ENCODE measurements at regions not wholly inside any gene's neighbourhood (a gene's known extent, or its start where the extent isn't known, plus 50 kb on each side); places are given as distances from the start of the nearest gene placed in this dataset.

DNA sequence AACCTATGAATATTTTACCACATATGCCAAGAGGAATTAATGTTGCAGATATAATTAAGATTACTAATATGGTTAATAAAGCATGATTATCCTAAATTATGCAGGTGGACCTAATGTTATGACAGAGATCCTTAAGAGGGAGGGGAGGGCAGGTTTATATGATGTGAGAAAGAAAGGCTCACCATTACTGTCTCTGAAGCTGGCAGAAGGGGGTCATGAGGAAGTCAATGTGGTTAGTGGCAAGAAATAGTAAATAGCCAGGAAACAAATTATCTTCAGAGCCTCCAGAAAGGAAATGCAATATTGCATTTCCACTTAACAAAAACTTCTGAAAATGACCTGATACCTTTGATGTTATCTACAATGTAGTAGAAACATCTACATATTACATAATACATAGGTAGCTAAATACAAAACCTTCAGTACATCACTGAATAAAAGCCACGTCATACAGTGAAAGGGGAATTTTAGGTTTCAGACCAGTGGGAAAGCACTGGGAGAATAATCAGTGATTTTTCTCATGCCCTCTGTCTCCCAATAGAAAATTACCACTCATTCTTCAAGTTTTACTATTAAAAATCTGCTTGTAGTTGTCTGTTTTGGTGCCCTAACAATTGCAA lies 609.2 kb downstream of the SPOCK3 start:
- no peak for TF ChIP-seq EZH2 (IDR thresholded peaks at IDR 0.05)
- no peak for TF ChIP-seq POLR2AphosphoS5 (IDR thresholded peaks at IDR 0.05; ENCODE audit: borderline replicate concordance, low read depth, low read length)
- no peak for TF ChIP-seq FOXP2 (optimal IDR thresholded peaks at IDR 0.05; ENCODE audit: control extremely low read depth, extremely low read length, insufficient read depth)
